Heart left ventricle (tissue), 16 donors: ENCODE measurements at regions not wholly inside any gene's neighbourhood (a gene's known extent, or its start where the extent isn't known, plus 50 kb on each side); places are given as distances from the start of the nearest gene placed in this dataset.

Experiments used
- ATAC-seq, 4 donors: fragments of 200-7000 bp; cut with Tn5 transposase; one replicate each; pipeline ENCODE4 v1.9.1; 2020 to 2022; ENCODE audit warnings: moderate library complexity in 4 of 4, mild to moderate bottlenecking in 3 of 4, moderate number of reproducible peaks in 1 of 4
- DNase-seq, 5 donors: peaks; one replicate each; pipeline ENCODE4 v3.0.0-alpha.2; 2020
- H3K27ac ChIP-seq, 12 donors: fragments of 200-600 bp; sonication (generic) in 4 of 12; one replicate each; pipeline versions ENCODE4 v1.5.0 to v1.8.0; 2016 to 2022; ENCODE audit warnings: mild to moderate bottlenecking in 2 of 12
- H3K27me3 ChIP-seq, 9 donors: fragments of 200-600 bp; sonication (generic) in 2 of 9; one replicate each; pipeline versions ENCODE4 v1.5.1 to v1.8.0; 2016 to 2022; ENCODE audit warnings: mild to moderate bottlenecking in 3 of 9
- H3K36me3 ChIP-seq, 9 donors: fragments of 200-600 bp; sonication (generic) in 2 of 9; one replicate each; pipeline versions ENCODE4 v1.5.0 to v1.8.0; 2018 to 2022; ENCODE audit warnings: mild to moderate bottlenecking in 2 of 9
- H3K4me1 ChIP-seq, 12 donors: fragments of 200-600 bp; sonication (generic) in 4 of 12; one replicate each; pipeline versions ENCODE4 v1.5.0 to v1.8.0; 2016 to 2022; ENCODE audit warnings: mild to moderate bottlenecking in 3 of 12
- H3K4me3 ChIP-seq, 12 donors: fragments of 200-600 bp; sonication (generic) in 4 of 12; one replicate each; pipeline versions ENCODE4 v1.5.0 to v1.8.0; 2017 to 2022; ENCODE audit warnings: mild to moderate bottlenecking in 9 of 12, moderate library complexity in 4 of 12
- H3K9me3 ChIP-seq, 12 donors: fragments of 200-600 bp; sonication (generic) in 4 of 12; one replicate each; pipeline versions ENCODE4 v1.5.0 to v1.8.0; 2016 to 2022; ENCODE audit warnings: mild to moderate bottlenecking in 1 of 12
- POLR2A ChIP-seq, 2 donors: fragments of 450-650 bp; IDR thresholded peaks; one replicate each; pipeline ENCODE4 v1.6.1; 2017; ENCODE audit warnings: antibody characterized with exemption in 2 of 2, mild to moderate bottlenecking in 2 of 2, moderate library complexity in 2 of 2
- WGBS, 4 donors: extraction: QIAGEN DNeasy Blood & Tissue Kit in 2 of 4; methylation state at CpG; one replicate each; pipeline versions ENCODE4 v1.1.5 to v1.1.7; 2013 to 2018; 5-methylcytosine and 5-hydroxymethylcytosine counted together
- intact Hi-C, 10 donors: fragments of 100-400 bp; cut with DNase I; formaldehyde crosslinking; loops; one replicate each; pipeline versions ENCODE4 v1.11.1 to v1.14.2; 2022
- TF ChIP-seq, protein P1 (sequence below), 12 donors: fragments of 200-600 bp; sonication (generic) in 4 of 12; IDR thresholded peaks; one replicate each; pipeline versions ENCODE4 v1.5.0 to v1.8.0; 2018 to 2022; ENCODE audit warnings: antibody characterized with exemption in 12 of 12, mild to moderate bottlenecking in 5 of 12
- donor health status: ischemic (EF 13 %, LVEDD 7.1; RV severe dilation, severe dysfunction).
- donor health status: healthy with polysubstance abuse.
- donor health status: DM: no; HTN: yes; CAD: no.
- donor health status: DM: no; HTN: no; CAD: no.
- donor health status: ischemic (EF 25% LVEDD 6.9; RV normal size, moderate dysfunction).
- donor health status: ischemic (EF 25% LVEDD 5.7; RV mildly dilated, moderate dysfunction).
- donor health status: healthy.
- donor health status: DM: yes; HTN: yes; CAD: no.
- donor health status: ischemic (EF 35%, LVEDD 5.7; RV mildly dilated, moderate dysfunction).
- donor health status: nonischemic (EF 11% LVEDD 7.7; RV severe dilation, severe dysfunction).
- donor health status: DM: yes; HTN: yes; CAD: no.
- donor health status: PGD.
- donor health status: ischemic (EF 29% LVEDD 5.4; RV normal size, mild dysfunction).
- donor health status: nonischemic (EF 23%, LVEDD 6.1; RV moderate dilation, normal function).

DNA sequence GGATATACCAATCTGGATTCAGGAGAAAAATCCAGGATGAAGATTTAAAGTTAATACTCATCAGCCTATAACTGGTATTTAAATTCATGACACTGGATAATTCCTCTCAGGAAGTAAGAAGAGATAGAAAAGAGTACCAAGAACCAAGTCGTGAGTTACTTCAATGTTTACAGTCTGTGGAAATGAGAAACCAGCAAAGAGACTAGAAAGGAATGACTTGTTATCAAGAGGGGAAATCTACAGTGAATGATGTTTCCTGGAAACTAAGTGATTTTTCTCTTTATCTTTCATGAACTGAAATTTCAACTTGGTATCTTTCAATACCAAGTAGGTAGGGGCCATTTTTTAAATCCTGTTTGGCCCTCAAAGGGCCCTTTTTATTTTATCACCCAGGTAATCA is 217.9 kb upstream of the AFF2 start:
- Histone ChIP-seq H3K9me3 (no peaks in the 10 kb centered on the region), H3K27me3 (no peaks in the 10 kb centered on the region), H3K36me3 (no peaks in the 10 kb centered on the region), H3K4me1 (no peaks in the 10 kb centered on the region), H3K27ac (no peak overlapping the region), H3K4me3 (no peak overlapping the region)
- TF ChIP-seq, protein P1, sequence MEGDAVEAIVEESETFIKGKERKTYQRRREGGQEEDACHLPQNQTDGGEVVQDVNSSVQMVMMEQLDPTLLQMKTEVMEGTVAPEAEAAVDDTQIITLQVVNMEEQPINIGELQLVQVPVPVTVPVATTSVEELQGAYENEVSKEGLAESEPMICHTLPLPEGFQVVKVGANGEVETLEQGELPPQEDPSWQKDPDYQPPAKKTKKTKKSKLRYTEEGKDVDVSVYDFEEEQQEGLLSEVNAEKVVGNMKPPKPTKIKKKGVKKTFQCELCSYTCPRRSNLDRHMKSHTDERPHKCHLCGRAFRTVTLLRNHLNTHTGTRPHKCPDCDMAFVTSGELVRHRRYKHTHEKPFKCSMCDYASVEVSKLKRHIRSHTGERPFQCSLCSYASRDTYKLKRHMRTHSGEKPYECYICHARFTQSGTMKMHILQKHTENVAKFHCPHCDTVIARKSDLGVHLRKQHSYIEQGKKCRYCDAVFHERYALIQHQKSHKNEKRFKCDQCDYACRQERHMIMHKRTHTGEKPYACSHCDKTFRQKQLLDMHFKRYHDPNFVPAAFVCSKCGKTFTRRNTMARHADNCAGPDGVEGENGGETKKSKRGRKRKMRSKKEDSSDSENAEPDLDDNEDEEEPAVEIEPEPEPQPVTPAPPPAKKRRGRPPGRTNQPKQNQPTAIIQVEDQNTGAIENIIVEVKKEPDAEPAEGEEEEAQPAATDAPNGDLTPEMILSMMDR (IDR thresholded peaks at IDR 0.05), result no peak
- no peak for TF ChIP-seq POLR2A (IDR thresholded peaks at IDR 0.05)
- DNase-seq (no peak), ATAC-seq (no peak)
- intact Hi-C loops, result no loop called here
- WGBS, 4 donors, result 20 to 35% (median 29%) methylated on average over 1 of the region's 1 CpG

DNA sequence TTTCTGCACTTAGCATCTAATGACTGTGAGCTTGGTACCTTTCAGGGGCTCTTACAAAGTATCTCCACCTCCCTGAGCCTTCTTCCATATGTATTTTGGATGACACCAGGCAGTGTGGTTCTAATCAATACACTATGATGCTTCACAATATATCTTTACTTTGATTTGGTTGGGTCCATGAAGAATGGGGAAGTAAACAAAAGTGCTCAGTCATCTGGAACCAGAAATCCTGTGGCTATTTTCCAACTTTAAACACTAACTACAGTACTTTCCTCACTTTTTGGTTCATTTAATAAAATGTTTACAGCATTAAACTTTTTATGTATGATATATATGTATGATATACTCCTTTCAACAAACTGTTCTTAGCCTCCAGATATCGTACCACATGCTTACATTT is 216.4 kb upstream of the AFF2 start:
- H3K27me3 ChIP-seq, result no peaks in the 10 kb centered on the region
- DNase-seq (no peak), ATAC-seq (no peak)
- TF ChIP-seq, protein P1 (IDR thresholded peaks at IDR 0.05), result no peak
- TF ChIP-seq POLR2A (IDR thresholded peaks at IDR 0.05), result no peak
- H3K4me3 ChIP-seq, result no peak overlapping the region
- no peak overlapping the region for H3K27ac ChIP-seq
- H3K9me3 ChIP-seq, result no peaks in the 10 kb centered on the region
- H3K4me1 ChIP-seq, result no peaks in the 10 kb centered on the region
- 67 to 86% (median 79%) methylated on average over 1 of the region's 1 CpG for WGBS, 4 donors
- intact Hi-C loops, result no loop called here
- H3K36me3 ChIP-seq, result no peaks in the 10 kb centered on the region

DNA sequence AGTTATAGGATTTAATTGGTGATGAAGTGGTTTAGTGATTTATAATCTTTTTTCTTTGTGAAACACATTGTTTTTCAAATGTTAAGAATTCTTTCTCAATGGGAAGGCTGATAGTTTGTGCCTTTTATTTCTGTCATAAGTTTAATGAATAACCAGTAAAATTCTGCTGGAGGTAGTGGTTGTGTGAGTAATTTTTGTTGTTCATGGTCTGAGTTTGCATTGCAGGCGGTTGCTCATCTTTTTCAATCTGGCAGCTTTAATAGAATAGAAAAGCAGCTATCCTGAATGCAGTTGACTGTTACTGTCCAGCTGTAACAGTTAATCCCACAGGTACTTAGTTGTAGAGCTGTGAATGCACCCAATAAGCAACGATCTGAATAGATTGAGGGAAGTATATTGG is 215.6 kb upstream of the AFF2 start:
- no peak overlapping the region for H3K27ac ChIP-seq
- H3K27me3 ChIP-seq, result no peaks in the 10 kb centered on the region
- no peaks in the 10 kb centered on the region for H3K4me1 ChIP-seq
- 54 to 83% (median 75%) methylated on average over 2 of the region's 2 CpGs for WGBS, 4 donors
- intact Hi-C loops, result no loop called here
- H3K36me3 ChIP-seq, result no peaks in the 10 kb centered on the region
- H3K4me3 ChIP-seq, result no peak overlapping the region
- TF ChIP-seq POLR2A (IDR thresholded peaks at IDR 0.05), result no peak
- TF ChIP-seq, protein P1 (IDR thresholded peaks at IDR 0.05), result no peak
- DNase-seq (no peak), ATAC-seq (no peak)
- H3K9me3 ChIP-seq, result no peaks in the 10 kb centered on the region

GRCh38 chrX:148288451-148288850 is 212.0 kb upstream of the AFF2 start:
- Histone ChIP-seq H3K27me3 (no peaks in the 10 kb centered on the region), H3K9me3 (no peaks in the 10 kb centered on the region), H3K27ac (no peak overlapping the region), H3K4me1 (no peaks in the 10 kb centered on the region), H3K4me3 (no peak overlapping the region), H3K36me3 (no peaks in the 10 kb centered on the region)
- no peak for TF ChIP-seq POLR2A (IDR thresholded peaks at IDR 0.05)
- TF ChIP-seq, protein P1 (IDR thresholded peaks at IDR 0.05), result no peak
- WGBS, 4 donors, result 62 to 93% (median 77%) methylated on average over 3 of the region's 3 CpGs
- DNase-seq (no peak), ATAC-seq (no peak)
- intact Hi-C loops, result no loop called here
